ENCODE measurements at regions not wholly inside any gene's neighbourhood (a gene's known extent, or its start where the extent isn't known, plus 50 kb on each side); places are given as distances from the start of the nearest gene placed in this dataset.
A peak's percentile ranks its signal among the peaks of the same experiment; 100 is the strongest.

DNA sequence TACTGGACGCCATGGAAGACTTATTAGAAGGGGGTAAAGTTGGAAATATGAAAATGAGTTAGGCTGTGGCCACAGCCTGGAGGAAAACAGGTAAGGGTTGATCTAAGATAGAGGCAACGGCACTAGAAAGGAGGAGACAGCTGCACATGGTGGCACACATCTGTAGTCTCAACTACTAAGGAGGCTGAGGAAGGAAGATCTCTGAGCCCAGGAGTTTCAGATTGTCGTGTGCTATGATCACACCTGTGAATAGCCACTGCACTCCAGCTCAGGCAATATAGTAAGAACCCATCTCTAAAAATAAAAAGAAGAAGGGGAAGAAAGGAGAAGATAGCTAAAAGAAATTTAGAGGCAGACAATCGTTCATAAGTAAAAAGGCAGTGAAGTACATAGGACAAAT lies 87.8 kb upstream of the SORBS2 start:
- H3K9me3 ChIP-seq, result no peaks in the 10 kb centered on the region
- no peak overlapping the region for H3K4me3 ChIP-seq
- no peaks in the 10 kb centered on the region for H3K36me3 ChIP-seq (replicated peaks)
- in situ Hi-C loops (cut with MboI; ENCODE audit: low sequenced_read_pairs), result no loop called here
- H3K27me3 ChIP-seq (ENCODE audit: low read depth), result peaks cover 3% of the 10 kb centered on the region; the same call in 1 of the 2 replicates
- no peak for DNase-seq (ENCODE audit: low spot score in 2 of 2)
- H3K4me1 ChIP-seq, result no peaks in the 10 kb centered on the region

DNA sequence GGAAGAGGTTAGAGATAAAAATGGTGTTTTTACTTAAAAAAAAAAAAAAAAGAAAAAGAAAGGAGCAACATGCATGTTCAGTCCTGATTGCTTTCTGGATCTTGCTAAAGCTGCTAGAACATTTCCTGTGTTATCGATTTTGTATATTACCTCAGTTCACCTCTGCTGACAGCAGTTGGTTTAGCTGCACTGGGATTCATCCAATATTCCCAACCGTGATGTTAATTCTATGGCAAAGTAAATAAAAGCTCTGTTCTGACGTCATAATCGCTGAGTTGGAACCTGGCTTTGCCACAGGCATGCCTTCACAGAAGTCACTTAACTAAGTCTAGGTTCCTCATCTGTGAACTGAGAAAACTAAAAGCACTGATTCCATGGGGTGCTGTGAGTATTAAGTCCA lies 90.7 kb upstream of the SORBS2 start:
- Histone ChIP-seq H3K4me3 (no peak overlapping the region), H3K36me3 (replicated peaks) (no peaks in the 10 kb centered on the region), H3K27me3 (ENCODE audit: low read depth) (peaks cover 3% of the 10 kb centered on the region; the same call in 1 of the 2 replicates), H3K4me1 (no peaks in the 10 kb centered on the region), H3K9me3 (no peaks in the 10 kb centered on the region)
- no peak for DNase-seq (ENCODE audit: low spot score in 2 of 2)
- in situ Hi-C loops (cut with MboI; ENCODE audit: low sequenced_read_pairs), result no loop called here

DNA sequence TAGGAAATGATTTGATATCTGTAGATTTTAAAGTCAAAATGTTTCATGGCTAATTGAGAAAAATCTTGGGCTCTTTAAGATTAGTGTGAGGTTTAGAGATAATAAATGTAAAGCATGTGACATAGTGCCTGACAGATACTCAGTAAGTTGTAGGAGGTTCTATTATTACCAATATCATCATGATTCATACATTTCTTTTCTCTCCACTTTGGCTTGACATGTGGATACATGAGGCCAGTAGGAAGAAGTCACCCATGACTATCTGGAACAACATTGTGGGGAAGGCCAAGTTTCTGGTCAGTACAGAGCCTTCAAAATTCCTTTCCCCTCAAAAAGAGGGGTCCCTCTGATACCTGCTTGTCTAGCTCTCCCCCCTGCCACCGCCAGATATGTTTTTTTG lies 91.2 kb upstream of the SORBS2 start:
- Histone ChIP-seq H3K4me3 (no peak overlapping the region), H3K4me1 (no peaks in the 10 kb centered on the region), H3K36me3 (replicated peaks) (no peaks in the 10 kb centered on the region), H3K27me3 (ENCODE audit: low read depth) (peaks cover 3% of the 10 kb centered on the region; the same call in 1 of the 2 replicates), H3K9me3 (no peaks in the 10 kb centered on the region)
- in situ Hi-C loops (cut with MboI; ENCODE audit: low sequenced_read_pairs), result no loop called here
- no peak for DNase-seq (ENCODE audit: low spot score in 2 of 2)

DNA sequence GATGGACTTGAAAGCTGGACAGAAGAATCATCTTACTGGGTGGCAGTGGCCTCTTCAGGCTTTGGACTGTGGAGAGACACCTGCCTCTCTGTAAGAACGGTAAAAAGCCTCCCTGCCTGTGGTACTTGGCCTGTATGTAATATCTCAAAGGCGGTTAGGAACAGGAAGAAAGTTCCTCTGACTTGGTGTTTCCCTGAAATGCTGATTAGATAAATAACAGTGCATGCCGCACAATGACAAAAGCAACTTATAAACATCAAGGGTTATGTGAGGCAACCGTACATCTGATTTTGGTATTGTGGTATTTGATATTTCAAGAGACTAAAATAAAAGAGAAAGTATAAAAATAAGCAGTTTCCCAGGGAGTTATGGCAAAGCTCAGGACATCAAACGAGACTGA lies 92.4 kb upstream of the SORBS2 start:
- H3K4me3 ChIP-seq, result no peak overlapping the region
- no peaks in the 10 kb centered on the region for H3K9me3 ChIP-seq
- H3K4me1 ChIP-seq, result no peaks in the 10 kb centered on the region
- DNase-seq (ENCODE audit: low spot score in 2 of 2), result no peak
- H3K27me3 ChIP-seq (ENCODE audit: low read depth), result peaks cover 3% of the 10 kb centered on the region; the same call in 1 of the 2 replicates
- H3K36me3 ChIP-seq (replicated peaks), result no peaks in the 10 kb centered on the region
- in situ Hi-C loops (cut with MboI; ENCODE audit: low sequenced_read_pairs), result no loop called here

DNA sequence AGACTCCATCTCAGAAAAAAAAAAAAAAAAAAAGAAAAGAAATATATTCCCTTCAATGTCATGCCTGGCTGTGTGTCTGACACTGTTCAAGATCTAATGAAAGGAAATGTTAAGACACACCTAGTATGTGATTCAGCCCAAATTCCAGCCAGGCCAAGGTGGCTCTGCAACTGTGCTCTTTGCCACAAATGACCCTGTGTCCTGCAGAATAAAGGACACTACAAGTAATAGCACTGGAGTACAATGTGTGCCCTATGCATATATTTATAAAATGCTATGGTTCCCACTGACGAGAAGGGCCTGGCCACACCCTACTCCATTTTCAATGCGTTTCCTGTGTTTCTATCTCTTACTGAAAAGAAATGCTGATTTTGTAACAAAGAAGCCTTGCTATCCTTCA lies 98.0 kb upstream of the SORBS2 start:
- H3K27me3 ChIP-seq (ENCODE audit: low read depth), result no peaks in the 10 kb centered on the region
- no peaks in the 10 kb centered on the region for H3K36me3 ChIP-seq (replicated peaks)
- in situ Hi-C loops (cut with MboI; ENCODE audit: low sequenced_read_pairs), result no loop called here
- no peak overlapping the region for H3K4me3 ChIP-seq
- H3K4me1 ChIP-seq, result peaks cover 18% of the 10 kb centered on the region
- no peaks in the 10 kb centered on the region for H3K9me3 ChIP-seq
- peak; percentile 5 to 12 for DNase-seq (ENCODE audit: low spot score in 2 of 2)

- no peaks in the 10 kb centered on the region for H3K9me3 ChIP-seq
These were observed 99.6 kb upstream of the SORBS2 start for GRCh38 chr4:185911556-185912064.

GRCh38 chr4:185912779-185913178 lies 100.8 kb upstream of the SORBS2 start:
- in situ Hi-C loops (cut with MboI; ENCODE audit: low sequenced_read_pairs), result no loop called here
- Histone ChIP-seq H3K36me3 (replicated peaks) (no peaks in the 10 kb centered on the region), H3K9me3 (no peaks in the 10 kb centered on the region), H3K27me3 (ENCODE audit: low read depth) (no peaks in the 10 kb centered on the region), H3K4me1 (peaks cover 27% of the 10 kb centered on the region), H3K4me3 (no peak overlapping the region)
- DNase-seq (ENCODE audit: low spot score in 2 of 2), result peak in 1 of 2 experiments; percentile 6

More at GRCh38 chr4:185911556-185912064, 99.6 kb upstream of the SORBS2 start:
- peaks cover 25% of the 10 kb centered on the region for H3K4me1 ChIP-seq
- DNase-seq (ENCODE audit: low spot score in 2 of 2), result no peak
- H3K36me3 ChIP-seq (replicated peaks), result no peaks in the 10 kb centered on the region
- in situ Hi-C loops (cut with MboI; ENCODE audit: low sequenced_read_pairs), result no loop called here
- no peaks in the 10 kb centered on the region for H3K27me3 ChIP-seq (ENCODE audit: low read depth)
- H3K4me3 ChIP-seq, result no peak overlapping the region

GRCh38 chr4:185914583-185915199 lies 102.7 kb upstream of the SORBS2 start:
- Histone ChIP-seq H3K4me3 (no peak overlapping the region), H3K36me3 (replicated peaks) (no peaks in the 10 kb centered on the region), H3K27me3 (ENCODE audit: low read depth) (no peaks in the 10 kb centered on the region), H3K4me1 (peaks cover 27% of the 10 kb centered on the region), H3K9me3 (no peaks in the 10 kb centered on the region)
- in situ Hi-C loops (cut with MboI; ENCODE audit: low sequenced_read_pairs), result no loop called here
- DNase-seq (ENCODE audit: low spot score in 2 of 2), result no peak

- Histone ChIP-seq H3K9me3 (no peaks in the 10 kb centered on the region), H3K27me3 (ENCODE audit: low read depth) (no peaks in the 10 kb centered on the region), H3K36me3 (replicated peaks) (no peaks in the 10 kb centered on the region), H3K4me3 (no peak overlapping the region), H3K4me1 (peaks cover 23% of the 10 kb centered on the region)
- DNase-seq (ENCODE audit: low spot score in 2 of 2), result no peak
- in situ Hi-C loops (cut with MboI; ENCODE audit: low sequenced_read_pairs), result no loop called here
These were observed 103.3 kb upstream of the SORBS2 start for GRCh38 chr4:185915271-185915670.

- H3K4me1 ChIP-seq, result peaks cover 22% of the 10 kb centered on the region
- in situ Hi-C loops (cut with MboI; ENCODE audit: low sequenced_read_pairs), result no loop called here
- no peaks in the 10 kb centered on the region for H3K9me3 ChIP-seq
These were observed 103.8 kb upstream of the SORBS2 start for GRCh38 chr4:185915817-185916216.

GRCh38 chr4:185916231-185916630 lies 104.2 kb upstream of the SORBS2 start:
- in situ Hi-C loops (cut with MboI; ENCODE audit: low sequenced_read_pairs), result no loop called here
- Histone ChIP-seq H3K36me3 (replicated peaks) (no peaks in the 10 kb centered on the region), H3K4me3 (no peak overlapping the region), H3K27me3 (ENCODE audit: low read depth) (no peaks in the 10 kb centered on the region), H3K9me3 (no peaks in the 10 kb centered on the region), H3K4me1 (peaks cover 22% of the 10 kb centered on the region)
- no peak for DNase-seq (ENCODE audit: low spot score in 2 of 2)

More at GRCh38 chr4:185915817-185916216, 103.8 kb upstream of the SORBS2 start:
- no peak for DNase-seq (ENCODE audit: low spot score in 2 of 2)
- Histone ChIP-seq H3K36me3 (replicated peaks) (no peaks in the 10 kb centered on the region), H3K27me3 (ENCODE audit: low read depth) (no peaks in the 10 kb centered on the region), H3K4me3 (no peak overlapping the region)

GRCh38 chr4:185916683-185917082 lies 104.7 kb upstream of the SORBS2 start:
- Histone ChIP-seq H3K9me3 (no peaks in the 10 kb centered on the region), H3K4me3 (no peak overlapping the region), H3K4me1 (peaks cover 22% of the 10 kb centered on the region), H3K36me3 (replicated peaks) (no peaks in the 10 kb centered on the region), H3K27me3 (ENCODE audit: low read depth) (no peaks in the 10 kb centered on the region)
- in situ Hi-C loops (cut with MboI; ENCODE audit: low sequenced_read_pairs), result no loop called here
- DNase-seq (ENCODE audit: low spot score in 2 of 2), result peak; percentile 31 to 39

GRCh38 chr4:185919107-185919506 lies 107.1 kb upstream of the SORBS2 start:
- H3K36me3 ChIP-seq (replicated peaks), result no peaks in the 10 kb centered on the region
- H3K27me3 ChIP-seq (ENCODE audit: low read depth), result peaks cover 3% of the 10 kb centered on the region; the same call in 1 of the 2 replicates
- no peak overlapping the region for H3K4me3 ChIP-seq
- no peak for DNase-seq (ENCODE audit: low spot score in 2 of 2)
- peaks cover 12% of the 10 kb centered on the region for H3K4me1 ChIP-seq
- no peaks in the 10 kb centered on the region; the same call in 1 of the 2 replicates for H3K9me3 ChIP-seq
- in situ Hi-C loops (cut with MboI; ENCODE audit: low sequenced_read_pairs), result no loop called here

GRCh38 chr4:185920171-185920570 lies 108.2 kb upstream of the SORBS2 start:
- H3K36me3 ChIP-seq (replicated peaks), result no peaks in the 10 kb centered on the region
- in situ Hi-C loops (cut with MboI; ENCODE audit: low sequenced_read_pairs), result no loop called here
- peaks cover 3% of the 10 kb centered on the region; the same call in 1 of the 2 replicates for H3K27me3 ChIP-seq (ENCODE audit: low read depth)
- no peak for DNase-seq (ENCODE audit: low spot score in 2 of 2)
- H3K4me1 ChIP-seq, result peaks cover 7% of the 10 kb centered on the region
- no peaks in the 10 kb centered on the region; the same call in 1 of the 2 replicates for H3K9me3 ChIP-seq
- H3K4me3 ChIP-seq, result no peak overlapping the region
